ENCODE measurements at regions not wholly inside any gene's neighbourhood (a gene's known extent, or its start where the extent isn't known, plus 50 kb on each side); places are given as distances from the start of the nearest gene placed in this dataset.

GRCh38 chr5:110346893-110347358 is 379.5 kb downstream of the TMEM232 start:
- no peak overlapping the region for H3K4me3 ChIP-seq (ENCODE audit: low read length)
- H3K36me3 ChIP-seq (ENCODE audit: control insufficient read depth, insufficient read depth, low read length), result no peaks in the 10 kb centered on the region
- Mint-ChIP-seq H3K27me3 (ENCODE audit: low read depth in 2 of 2) (no peaks in the 10 kb centered on the region), H3K27ac (no peak overlapping the region), H3K4me1 (no peaks in the 10 kb centered on the region), H3K36me3 (no peaks in the 10 kb centered on the region), H3K4me3 (no peak overlapping the region), H3K9me3 (peaks cover 5% of the 10 kb centered on the region in 2 donors)
- ATAC-seq (no peak), DNase-seq (no peak)
- H3K4me1 ChIP-seq (ENCODE audit: control insufficient read depth, insufficient read depth, low read length), result no peaks in the 10 kb centered on the region
- intact Hi-C loops (cut with micrococcal nuclease), result no loop called here
- H3K9me3 ChIP-seq (ENCODE audit: control insufficient read depth, insufficient read depth, low read length), result no peaks in the 10 kb centered on the region
- no peak overlapping the region for H3K27ac ChIP-seq (ENCODE audit: low read length)
- TF ChIP-seq, protein P1, sequence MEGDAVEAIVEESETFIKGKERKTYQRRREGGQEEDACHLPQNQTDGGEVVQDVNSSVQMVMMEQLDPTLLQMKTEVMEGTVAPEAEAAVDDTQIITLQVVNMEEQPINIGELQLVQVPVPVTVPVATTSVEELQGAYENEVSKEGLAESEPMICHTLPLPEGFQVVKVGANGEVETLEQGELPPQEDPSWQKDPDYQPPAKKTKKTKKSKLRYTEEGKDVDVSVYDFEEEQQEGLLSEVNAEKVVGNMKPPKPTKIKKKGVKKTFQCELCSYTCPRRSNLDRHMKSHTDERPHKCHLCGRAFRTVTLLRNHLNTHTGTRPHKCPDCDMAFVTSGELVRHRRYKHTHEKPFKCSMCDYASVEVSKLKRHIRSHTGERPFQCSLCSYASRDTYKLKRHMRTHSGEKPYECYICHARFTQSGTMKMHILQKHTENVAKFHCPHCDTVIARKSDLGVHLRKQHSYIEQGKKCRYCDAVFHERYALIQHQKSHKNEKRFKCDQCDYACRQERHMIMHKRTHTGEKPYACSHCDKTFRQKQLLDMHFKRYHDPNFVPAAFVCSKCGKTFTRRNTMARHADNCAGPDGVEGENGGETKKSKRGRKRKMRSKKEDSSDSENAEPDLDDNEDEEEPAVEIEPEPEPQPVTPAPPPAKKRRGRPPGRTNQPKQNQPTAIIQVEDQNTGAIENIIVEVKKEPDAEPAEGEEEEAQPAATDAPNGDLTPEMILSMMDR (IDR thresholded peaks at IDR 0.05), result no peak
- H3K27me3 ChIP-seq (ENCODE audit: control insufficient read depth, insufficient read depth, low read length), result no peaks in the 10 kb centered on the region

DNA sequence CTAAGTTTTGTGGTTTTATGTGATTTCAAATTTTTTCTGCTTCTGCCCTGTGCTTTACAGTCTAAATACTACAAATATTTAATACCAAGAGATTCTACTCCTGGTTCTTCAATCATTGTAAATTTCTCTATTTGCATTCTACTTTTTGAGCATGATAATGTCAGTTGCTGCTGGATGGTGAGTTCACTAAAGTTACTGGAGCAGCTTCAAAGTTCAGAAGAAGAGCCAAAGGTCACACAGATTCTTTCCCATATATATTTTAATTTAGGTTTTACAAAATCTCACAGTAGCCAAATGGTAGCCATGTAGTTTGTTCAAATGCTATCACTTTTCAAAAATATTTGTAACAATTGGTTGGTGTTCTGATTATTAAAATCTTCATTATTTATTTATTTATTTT is 378.7 kb downstream of the TMEM232 start:
- Histone ChIP-seq H3K4me3 (ENCODE audit: low read length) (no peak overlapping the region), H3K27ac (ENCODE audit: low read length) (no peak overlapping the region), H3K9me3 (ENCODE audit: control insufficient read depth, insufficient read depth, low read length) (no peaks in the 10 kb centered on the region), H3K36me3 (ENCODE audit: control insufficient read depth, insufficient read depth, low read length) (no peaks in the 10 kb centered on the region), H3K4me1 (ENCODE audit: control insufficient read depth, insufficient read depth, low read length) (no peaks in the 10 kb centered on the region), H3K27me3 (ENCODE audit: control insufficient read depth, insufficient read depth, low read length) (no peaks in the 10 kb centered on the region)
- intact Hi-C loops (cut with micrococcal nuclease), result no loop called here
- H3K27me3 Mint-ChIP-seq (ENCODE audit: low read depth in 2 of 2), result no peaks in the 10 kb centered on the region
- H3K36me3 Mint-ChIP-seq, result no peaks in the 10 kb centered on the region
- peaks cover 3 to 5% of the 10 kb centered on the region in 2 donors for H3K9me3 Mint-ChIP-seq
- ATAC-seq (no peak), DNase-seq (no peak)
- H3K27ac Mint-ChIP-seq, result no peak overlapping the region
- H3K4me3 Mint-ChIP-seq, result no peak overlapping the region
- no peaks in the 10 kb centered on the region for H3K4me1 Mint-ChIP-seq
- TF ChIP-seq, protein P1 (IDR thresholded peaks at IDR 0.05), result no peak

DNA sequence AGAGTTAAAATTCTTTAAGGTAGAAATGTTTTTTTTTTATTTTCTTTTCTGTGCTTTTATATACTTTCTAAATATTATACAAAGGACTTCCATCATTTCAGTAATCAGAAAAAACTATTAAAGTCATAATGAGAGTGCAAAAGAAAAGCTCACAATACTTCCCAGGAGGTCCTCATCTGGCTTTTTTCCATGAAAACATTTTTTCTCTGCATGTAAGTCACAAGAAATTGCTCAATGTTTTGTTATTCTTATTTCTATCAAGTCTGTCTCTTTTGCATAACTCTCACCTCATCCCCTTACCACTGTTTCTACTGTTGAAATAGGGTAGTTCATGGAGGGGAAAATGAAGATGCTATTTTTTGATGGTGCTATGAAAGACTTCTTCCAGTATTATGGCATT is 375.0 kb downstream of the TMEM232 start:
- intact Hi-C loops (cut with micrococcal nuclease), result no loop called here
- H3K27ac Mint-ChIP-seq, result no peak overlapping the region
- no peak for ATAC-seq

DNA sequence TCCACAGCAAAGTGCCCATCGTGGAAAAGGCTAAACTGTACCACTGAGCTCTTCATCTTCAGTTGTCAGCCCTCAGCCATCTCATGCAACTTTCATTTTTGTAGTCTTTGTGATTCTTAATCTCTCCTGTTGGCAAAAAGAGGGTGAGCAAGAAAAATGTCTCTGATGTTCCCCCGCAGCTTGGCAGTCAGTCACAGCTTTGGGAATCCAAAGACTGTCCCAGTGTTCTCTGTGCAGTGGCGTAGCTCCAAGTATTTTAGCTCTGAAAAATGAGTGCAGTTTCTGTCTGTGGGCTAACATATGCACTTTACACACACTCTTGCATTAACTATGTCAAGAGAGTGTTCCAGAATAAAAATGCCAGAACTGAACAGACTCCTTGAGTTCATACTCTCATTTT is 372.2 kb downstream of the TMEM232 start:
- WGBS (ENCODE audit: insufficient coverage), result 74% methylated on average over 3 of the region's 3 CpGs
- no peaks in the 10 kb centered on the region for H3K36me3 Mint-ChIP-seq

More for the DNA sequence above, 375.0 kb downstream of the TMEM232 start:
- Mint-ChIP-seq H3K27me3 (ENCODE audit: low read depth in 2 of 2) (no peaks in the 10 kb centered on the region), H3K9me3 (peaks cover 5 to 6% of the 10 kb centered on the region in 2 donors), H3K4me1 (no peaks in the 10 kb centered on the region), H3K4me3 (no peak overlapping the region), H3K36me3 (no peaks in the 10 kb centered on the region)
- no peak for DNase-seq
- Histone ChIP-seq H3K4me3 (ENCODE audit: low read length) (no peak overlapping the region), H3K4me1 (ENCODE audit: control insufficient read depth, insufficient read depth, low read length) (no peaks in the 10 kb centered on the region), H3K27ac (ENCODE audit: low read length) (no peak overlapping the region), H3K36me3 (ENCODE audit: control insufficient read depth, insufficient read depth, low read length) (no peaks in the 10 kb centered on the region), H3K9me3 (ENCODE audit: control insufficient read depth, insufficient read depth, low read length) (no peaks in the 10 kb centered on the region), H3K27me3 (ENCODE audit: control insufficient read depth, insufficient read depth, low read length) (no peaks in the 10 kb centered on the region)
- TF ChIP-seq, protein P1 (IDR thresholded peaks at IDR 0.05), result no peak

More for the DNA sequence above, 372.2 kb downstream of the TMEM232 start:
- Mint-ChIP-seq H3K4me3 (no peak overlapping the region), H3K27me3 (ENCODE audit: low read depth in 2 of 2) (no peaks in the 10 kb centered on the region), H3K27ac (no peak overlapping the region), H3K9me3 (peaks cover 6 to 9% of the 10 kb centered on the region in 2 donors), H3K4me1 (no peaks in the 10 kb centered on the region)
- H3K4me1 ChIP-seq (ENCODE audit: control insufficient read depth, insufficient read depth, low read length), result no peaks in the 10 kb centered on the region
- H3K9me3 ChIP-seq (ENCODE audit: control insufficient read depth, insufficient read depth, low read length), result no peaks in the 10 kb centered on the region
- intact Hi-C loops (cut with micrococcal nuclease), result no loop called here
- no peak overlapping the region for H3K27ac ChIP-seq (ENCODE audit: low read length)
- no peaks in the 10 kb centered on the region for H3K27me3 ChIP-seq (ENCODE audit: control insufficient read depth, insufficient read depth, low read length)
- H3K4me3 ChIP-seq (ENCODE audit: low read length), result no peak overlapping the region
- no peaks in the 10 kb centered on the region for H3K36me3 ChIP-seq (ENCODE audit: control insufficient read depth, insufficient read depth, low read length)
- TF ChIP-seq, protein P1 (IDR thresholded peaks at IDR 0.05), result no peak
- ATAC-seq (no peak), DNase-seq (no peak)

All from natural killer cell (primary cell).